ENCODE measurements at regions not wholly inside any gene's neighbourhood (a gene's known extent, or its start where the extent isn't known, plus 50 kb on each side); places are given as distances from the start of the nearest gene placed in this dataset.

DNA sequence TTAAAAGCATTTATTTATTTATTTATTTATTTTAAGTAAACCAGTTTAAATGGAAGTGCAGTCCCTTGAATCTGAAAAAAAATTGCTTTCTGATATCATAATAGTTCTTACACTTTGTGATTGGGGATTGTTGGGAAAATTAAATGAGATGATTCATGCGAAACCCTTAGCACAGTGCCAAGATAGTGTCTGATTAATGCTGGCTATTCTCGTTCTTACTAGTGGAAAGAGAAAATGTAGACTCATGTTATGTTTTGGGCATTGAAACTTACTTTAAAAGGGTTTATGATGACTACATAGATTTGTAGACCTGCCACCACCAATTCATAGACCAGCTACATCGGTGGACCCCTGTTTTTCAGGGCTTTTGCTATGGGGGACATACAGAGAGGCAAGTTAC lies 229.2 kb upstream of the ZFP64 start:
- no peak for DNase-seq (ENCODE audit: low spot score)
- no peaks in the 10 kb centered on the region for H3K4me1 ChIP-seq (ENCODE audit: insufficient read depth, low read length, poor library complexity, severe bottlenecking)
- H3K9me3 ChIP-seq (ENCODE audit: low read depth, low read length, poor library complexity, severe bottlenecking) = no peaks in the 10 kb centered on the region
- no peak overlapping the region for H3K27ac ChIP-seq (ENCODE audit: low read depth, low read length, poor library complexity, severe bottlenecking)
- TF ChIP-seq, protein P1, sequence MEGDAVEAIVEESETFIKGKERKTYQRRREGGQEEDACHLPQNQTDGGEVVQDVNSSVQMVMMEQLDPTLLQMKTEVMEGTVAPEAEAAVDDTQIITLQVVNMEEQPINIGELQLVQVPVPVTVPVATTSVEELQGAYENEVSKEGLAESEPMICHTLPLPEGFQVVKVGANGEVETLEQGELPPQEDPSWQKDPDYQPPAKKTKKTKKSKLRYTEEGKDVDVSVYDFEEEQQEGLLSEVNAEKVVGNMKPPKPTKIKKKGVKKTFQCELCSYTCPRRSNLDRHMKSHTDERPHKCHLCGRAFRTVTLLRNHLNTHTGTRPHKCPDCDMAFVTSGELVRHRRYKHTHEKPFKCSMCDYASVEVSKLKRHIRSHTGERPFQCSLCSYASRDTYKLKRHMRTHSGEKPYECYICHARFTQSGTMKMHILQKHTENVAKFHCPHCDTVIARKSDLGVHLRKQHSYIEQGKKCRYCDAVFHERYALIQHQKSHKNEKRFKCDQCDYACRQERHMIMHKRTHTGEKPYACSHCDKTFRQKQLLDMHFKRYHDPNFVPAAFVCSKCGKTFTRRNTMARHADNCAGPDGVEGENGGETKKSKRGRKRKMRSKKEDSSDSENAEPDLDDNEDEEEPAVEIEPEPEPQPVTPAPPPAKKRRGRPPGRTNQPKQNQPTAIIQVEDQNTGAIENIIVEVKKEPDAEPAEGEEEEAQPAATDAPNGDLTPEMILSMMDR (conservative IDR thresholded peaks at IDR 0.05; ENCODE audit: low read depth, low read length) = no peak
- no peak for TF ChIP-seq EZH2 (IDR thresholded peaks at IDR 0.05; ENCODE audit: borderline replicate concordance, low read depth, low read length, poor library complexity, severe bottlenecking)
- no peak overlapping the region for H3K4me3 ChIP-seq (ENCODE audit: low read depth, low read length, poor library complexity, severe bottlenecking)
- H3K36me3 ChIP-seq (ENCODE audit: insufficient read depth, low read length, poor library complexity, severe bottlenecking) = no peaks in the 10 kb centered on the region
- ChIA-PET POLR2A (ENCODE audit: low non-redundant PET) (no interaction called here), CTCF (no interaction called here)
- no peaks in the 10 kb centered on the region for H3K27me3 ChIP-seq (replicated peaks; ENCODE audit: insufficient read depth, low read depth, low read length, poor library complexity)
- intact Hi-C loops (cut with micrococcal nuclease; ENCODE audit: unreplicated experiment) = no loop called here
- no TSS peak for BruUV-seq (replicated peaks)

DNA sequence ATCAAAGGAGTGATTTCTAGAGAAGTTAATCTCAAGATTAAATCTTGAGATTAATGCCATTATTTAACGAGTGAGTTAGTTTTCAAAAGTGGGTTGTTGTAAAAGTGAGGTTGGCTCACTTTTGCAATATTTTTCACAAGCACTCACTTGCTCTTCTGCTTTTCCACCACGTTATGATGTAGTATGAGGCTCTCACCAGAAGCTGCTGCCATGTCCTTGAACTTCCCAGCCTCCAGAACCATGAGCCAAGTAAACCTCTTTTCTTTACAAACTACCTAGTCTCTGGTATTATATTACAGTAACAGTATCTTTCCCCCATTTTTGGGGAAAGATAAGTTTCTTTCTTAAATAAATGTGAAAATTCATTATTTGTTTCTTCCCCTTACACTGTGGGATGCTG lies 227.6 kb upstream of the ZFP64 start:
- Histone ChIP-seq H3K4me1 (ENCODE audit: insufficient read depth, low read length, poor library complexity, severe bottlenecking) (no peaks in the 10 kb centered on the region), H3K36me3 (ENCODE audit: insufficient read depth, low read length, poor library complexity, severe bottlenecking) (no peaks in the 10 kb centered on the region), H3K9me3 (ENCODE audit: low read depth, low read length, poor library complexity, severe bottlenecking) (no peaks in the 10 kb centered on the region), H3K27me3 (replicated peaks; ENCODE audit: insufficient read depth, low read depth, low read length, poor library complexity) (no peaks in the 10 kb centered on the region), H3K27ac (ENCODE audit: low read depth, low read length, poor library complexity, severe bottlenecking) (no peak overlapping the region), H3K4me3 (ENCODE audit: low read depth, low read length, poor library complexity, severe bottlenecking) (no peak overlapping the region)
- no peak for TF ChIP-seq EZH2 (IDR thresholded peaks at IDR 0.05; ENCODE audit: borderline replicate concordance, low read depth, low read length, poor library complexity, severe bottlenecking)
- TF ChIP-seq, protein P1 (conservative IDR thresholded peaks at IDR 0.05; ENCODE audit: low read depth, low read length) = no peak
- CTCF ChIA-PET = no interaction called here
- BruUV-seq (replicated peaks) = no TSS peak
- POLR2A ChIA-PET (ENCODE audit: low non-redundant PET) = no interaction called here
- intact Hi-C loops (cut with micrococcal nuclease; ENCODE audit: unreplicated experiment) = no loop called here
- no peak for DNase-seq (ENCODE audit: low spot score)

DNA sequence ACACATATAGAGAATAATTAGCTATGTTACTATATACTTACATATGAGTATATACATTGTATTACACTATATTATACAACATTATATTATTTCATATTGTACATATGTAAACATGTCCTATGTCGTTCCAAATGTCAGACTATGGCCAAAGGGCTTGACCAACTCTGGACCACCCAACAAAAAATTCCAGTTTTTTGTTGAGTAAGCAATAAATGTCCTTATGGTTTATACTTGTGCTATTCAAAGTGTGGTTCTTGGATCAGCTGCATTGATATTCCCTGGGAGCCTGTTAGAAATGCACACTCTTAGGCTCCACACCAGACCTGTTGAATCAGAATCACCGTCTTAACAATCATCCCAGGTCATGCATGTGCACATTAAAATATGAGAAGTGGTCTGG lies 225.4 kb upstream of the ZFP64 start:
- BruUV-seq (replicated peaks) = no TSS peak
- Histone ChIP-seq H3K27me3 (replicated peaks; ENCODE audit: insufficient read depth, low read depth, low read length, poor library complexity) (no peaks in the 10 kb centered on the region), H3K27ac (ENCODE audit: low read depth, low read length, poor library complexity, severe bottlenecking) (no peak overlapping the region), H3K4me1 (ENCODE audit: insufficient read depth, low read length, poor library complexity, severe bottlenecking) (no peaks in the 10 kb centered on the region), H3K4me3 (ENCODE audit: low read depth, low read length, poor library complexity, severe bottlenecking) (no peak overlapping the region), H3K9me3 (ENCODE audit: low read depth, low read length, poor library complexity, severe bottlenecking) (no peaks in the 10 kb centered on the region), H3K36me3 (ENCODE audit: insufficient read depth, low read length, poor library complexity, severe bottlenecking) (no peaks in the 10 kb centered on the region)
- TF ChIP-seq EZH2 (IDR thresholded peaks at IDR 0.05; ENCODE audit: borderline replicate concordance, low read depth, low read length, poor library complexity, severe bottlenecking) = no peak
- TF ChIP-seq, protein P1 (conservative IDR thresholded peaks at IDR 0.05; ENCODE audit: low read depth, low read length) = no peak
- intact Hi-C loops (cut with micrococcal nuclease; ENCODE audit: unreplicated experiment) = no loop called here
- ChIA-PET CTCF (no interaction called here), POLR2A (ENCODE audit: low non-redundant PET) (no interaction called here)
- DNase-seq (ENCODE audit: low spot score) = no peak
